H1 (cell line): ENCODE measurements at regions not wholly inside any gene's neighbourhood (a gene's known extent, or its start where the extent isn't known, plus 50 kb on each side); places are given as distances from the start of the nearest gene placed in this dataset.

Experiments used
- CTCF ChIA-PET: fragments of 300-600 bp; sonication (Branson Sonifier 250); formaldehyde crosslinking; loops from one replicate; lab custom pipeline; 2021; ENCODE audit not compliant: partially characterized antibody; lab: Charles Lee
- POLR2A ChIA-PET: fragments of 300-600 bp; sonication (Branson Sonifier 250); formaldehyde crosslinking; loops from one replicate; lab custom pipeline; 2021; ENCODE audit warnings: inconsistent platforms; ENCODE audit not compliant: partially characterized antibody; lab: Charles Lee
- DNase-seq, 2 experiments: peaks; one replicate each; pipeline versions ENCODE4 v3.0.0 to v3.0.0-alpha.2; 2010 to 2022; ENCODE audit warnings: low spot score in 2 of 2, low read depth in 1 of 2, mixed read lengths in 1 of 2
- FAIRE-seq: peaks from 2 replicates; lab custom pipeline; 2011; peaks lifted over from hg19 to GRCh38; lab: Jason Lieb, UNC
- H2AFZ ChIP-seq: 2 replicates; pipeline ENCODE4 v1.8.1; 2012; ENCODE audit warnings: low read length, inconsistent platforms
- H2AK5ac ChIP-seq: 2 replicates; pipeline ENCODE4 v1.6.1; 2013; ENCODE audit warnings: low read depth, low read length
- H2BK120ac ChIP-seq: replicated peaks from 2 replicates; pipeline ENCODE3; 2013; ENCODE audit warnings: low read depth, low read length, inconsistent platforms
- H2BK12ac ChIP-seq: 2 replicates; pipeline ENCODE4 v1.6.1; 2013; ENCODE audit warnings: low read depth, low read length
- H2BK15ac ChIP-seq: 2 replicates; pipeline ENCODE4 v1.6.1; 2013; ENCODE audit warnings: low read length
- H2BK20ac ChIP-seq: 2 replicates; pipeline ENCODE4 v1.6.1; 2013; ENCODE audit warnings: low read length
- H2BK5ac ChIP-seq: 2 replicates; pipeline ENCODE4 v1.6.1; 2013; ENCODE audit warnings: low read depth, low read length
- H3K14ac ChIP-seq: 2 replicates; pipeline ENCODE4 v1.6.1; 2013; ENCODE audit warnings: inconsistent platforms; ENCODE audit not compliant: insufficient read length
- H3K18ac ChIP-seq: 2 replicates; pipeline ENCODE4 v1.6.1; 2013; ENCODE audit warnings: low read length; ENCODE audit errors: extremely low read depth
- H3K23ac ChIP-seq: 2 replicates; pipeline ENCODE4 v1.6.1; 2013; ENCODE audit warnings: inconsistent platforms; ENCODE audit not compliant: insufficient read length
- H3K23me2 ChIP-seq: 2 replicates; pipeline ENCODE4 v1.6.1; 2013; ENCODE audit warnings: low read depth, low read length
- H3K27ac ChIP-seq: 2 replicates; pipeline ENCODE4 v1.6.1; 2011; ENCODE audit warnings: low read depth, low read length, inconsistent platforms
- H3K27me3 ChIP-seq, 4 experiments: replicated peaks in 1 of 4; 1 replicate in 1 of 4; 2 replicates in 3 of 4; pipeline versions ENCODE4 v1.6.1 to v1.8.1; 2011 to 2013; ENCODE audit warnings: low read length in 3 of 4, mild to moderate bottlenecking in 3 of 4, inconsistent platforms in 2 of 4, mixed read lengths in 2 of 4, moderate library complexity in 1 of 4; ENCODE audit not compliant: control insufficient read depth in 3 of 4, insufficient read depth in 3 of 4; ENCODE audit errors: extremely low read depth in 1 of 4
- H3K36me3 ChIP-seq, 4 experiments: 2 replicates each; pipeline versions ENCODE4 v1.6.1 to v1.8.1; 2011 to 2013; ENCODE audit warnings: mild to moderate bottlenecking in 4 of 4, low read length in 3 of 4, moderate library complexity in 2 of 4, control low read depth in 1 of 4, inconsistent platforms in 1 of 4; ENCODE audit not compliant: insufficient read depth in 4 of 4, control insufficient read depth in 2 of 4
- H3K4ac ChIP-seq: replicated peaks from 2 replicates; pipeline ENCODE3; 2013; ENCODE audit warnings: low read length, low read depth, mixed read lengths, inconsistent platforms; ENCODE audit not compliant: insufficient read length
- H3K4me1 ChIP-seq, 4 experiments: replicated peaks in 1 of 4; 1 replicate in 1 of 4; 2 replicates in 3 of 4; pipeline versions ENCODE4 v1.6.1 to v1.8.1; 2011 to 2013; ENCODE audit warnings: low read length in 3 of 4, inconsistent platforms in 2 of 4, mixed read lengths in 1 of 4; ENCODE audit not compliant: insufficient read depth in 4 of 4, control insufficient read depth in 3 of 4
- H3K4me2 ChIP-seq, 2 experiments: 2 replicates each; pipeline versions ENCODE4 v1.6.1 to v1.8.1; 2011 to 2013; ENCODE audit warnings: low read depth in 2 of 2, low read length in 2 of 2, control low read depth in 1 of 2, inconsistent platforms in 1 of 2, mild to moderate bottlenecking in 1 of 2; ENCODE audit not compliant: insufficient read depth in 1 of 2
- H3K4me3 ChIP-seq, 4 experiments: fragments of 200-600, 300-600 bp in 1 of 4; sonication (generic), shearing (Covaris generic), sonication (Bioruptor Twin) in 1 of 4; 2 replicates each; pipeline versions ENCODE4 v1.5.1 to v1.8.1; 2011 to 2016; ENCODE audit warnings: low read length in 4 of 4, low read depth in 3 of 4, control low read depth in 2 of 4, inconsistent platforms in 2 of 4, mild to moderate bottlenecking in 2 of 4, mixed read lengths in 1 of 4, moderate library complexity in 1 of 4; ENCODE audit not compliant: insufficient read depth in 2 of 4; ENCODE audit errors: extremely low read depth in 1 of 4
- H3K56ac ChIP-seq: replicated peaks from 2 replicates; pipeline ENCODE3; 2013; ENCODE audit warnings: low read depth, mild to moderate bottlenecking, mixed read lengths, low read length, inconsistent platforms; ENCODE audit not compliant: insufficient read length
- H3K79me1 ChIP-seq: 2 replicates; pipeline ENCODE4 v1.6.1; 2013; ENCODE audit warnings: low read depth, low read length, control low read depth
- H3K79me2 ChIP-seq, 2 experiments: 2 replicates each; pipeline versions ENCODE4 v1.6.1 to v1.8.1; 2012 to 2013; ENCODE audit warnings: low read length in 2 of 2, mild to moderate bottlenecking in 2 of 2, inconsistent platforms in 1 of 2; ENCODE audit not compliant: insufficient read depth in 2 of 2, control insufficient read depth in 1 of 2
- H3K9ac ChIP-seq, 4 experiments: replicated peaks in 1 of 4; 1 replicate in 1 of 4; 2 replicates in 3 of 4; pipeline versions ENCODE4 v1.6.1 to v1.8.1; 2011 to 2013; ENCODE audit warnings: low read depth in 3 of 4, low read length in 3 of 4, control low read depth in 2 of 4, mild to moderate bottlenecking in 2 of 4, moderate library complexity in 2 of 4, inconsistent platforms in 1 of 4; ENCODE audit errors: extremely low read depth in 1 of 4
- H3K9me3 ChIP-seq, 2 experiments: 2 replicates each; pipeline versions ENCODE4 v1.6.1 to v1.8.1; 2012 to 2013; ENCODE audit warnings: mild to moderate bottlenecking in 2 of 2, moderate library complexity in 2 of 2, control low read depth in 1 of 2, inconsistent platforms in 1 of 2, low read depth in 1 of 2, low read length in 1 of 2, mixed read lengths in 1 of 2; ENCODE audit not compliant: insufficient read depth in 2 of 2
- H4K20me1 ChIP-seq, 2 experiments: replicated peaks in 1 of 2; 2 replicates each; pipeline versions ENCODE3 to v1.8.1; 2011 to 2013; ENCODE audit warnings: inconsistent platforms in 2 of 2, low read length in 2 of 2, mild to moderate bottlenecking in 1 of 2; ENCODE audit not compliant: insufficient read depth in 2 of 2, control insufficient read depth in 1 of 2
- H4K5ac ChIP-seq: 2 replicates; pipeline ENCODE4 v1.6.1; 2013; ENCODE audit warnings: low read length, low read depth, mixed read lengths, inconsistent platforms; ENCODE audit not compliant: insufficient read length
- H4K8ac ChIP-seq: 2 replicates; pipeline ENCODE4 v1.8.0; 2013; ENCODE audit warnings: mild to moderate bottlenecking, moderate library complexity, low read length, inconsistent platforms; ENCODE audit not compliant: insufficient read depth; ENCODE audit errors: extremely low read depth
- H4K91ac ChIP-seq: replicated peaks from 2 replicates; pipeline ENCODE3; 2013; ENCODE audit warnings: low read length, mixed read lengths, inconsistent platforms; ENCODE audit not compliant: insufficient read length
- ASH2L ChIP-seq: fragments of 200-600, 300-600 bp; sonication (generic); IDR thresholded peaks from one replicate; pipeline ENCODE4 v1.7.1; 2017; ENCODE audit warnings: low read length
- CHD1 ChIP-seq: IDR thresholded peaks from 2 replicates; pipeline ENCODE4 v1.6.1; 2012; ENCODE audit warnings: low read depth, low read length, improper control_type of control experiment
- FOSL1 ChIP-seq: IDR thresholded peaks from 2 replicates; pipeline ENCODE4 v1.6.1; 2011; ENCODE audit warnings: mild to moderate bottlenecking, low read depth, low read length, moderate library complexity; ENCODE audit not compliant: insufficient read depth
- HDAC6 ChIP-seq: IDR thresholded peaks from one replicate; pipeline ENCODE4 v1.7.1; 2012; ENCODE audit warnings: low read depth, mild to moderate bottlenecking, inconsistent platforms, low read length, moderate library complexity
- SIN3A ChIP-seq, 2 experiments: IDR thresholded peaks in 1 of 2; conservative IDR thresholded peaks in 1 of 2; 2 replicates each; pipeline ENCODE4 v1.6.1; 2011 to 2012; ENCODE audit warnings: low read length in 2 of 2, improper control_type of control experiment in 1 of 2, low read depth in 1 of 2, mild to moderate bottlenecking in 1 of 2
- SP1 ChIP-seq: IDR thresholded peaks from 2 replicates; pipeline ENCODE4 v1.6.1; 2011; ENCODE audit warnings: low read depth, low read length
- SP2 ChIP-seq: IDR thresholded peaks from 2 replicates; pipeline ENCODE4 v1.6.1; 2012; ENCODE audit warnings: mild to moderate bottlenecking, low read length, inconsistent platforms
- TBP ChIP-seq: IDR thresholded peaks from 2 replicates; pipeline ENCODE4 v1.6.1; 2011; ENCODE audit warnings: low read depth, low read length, improper control_type of control experiment
- WGBS, 2 experiments: shearing (Covaris generic) in 1 of 2; methylation state at CpG; one replicate each; pipeline versions ENCODE4 v1.1.6 to v1.1.7; 2013 to 2015; ENCODE audit warnings: low lambda C conversion rate in 2 of 2, mixed read lengths in 2 of 2, inconsistent platforms in 1 of 2, low coverage in 1 of 2, missing lambda C conversion rate in 1 of 2; ENCODE audit not compliant: insufficient replicate concordance in 2 of 2, insufficient coverage in 1 of 2, insufficient read length in 1 of 2; ENCODE audit errors: extremely low coverage in 1 of 2, missing lambda C conversion rate in 1 of 2; 5-methylcytosine and 5-hydroxymethylcytosine counted together

DNA sequence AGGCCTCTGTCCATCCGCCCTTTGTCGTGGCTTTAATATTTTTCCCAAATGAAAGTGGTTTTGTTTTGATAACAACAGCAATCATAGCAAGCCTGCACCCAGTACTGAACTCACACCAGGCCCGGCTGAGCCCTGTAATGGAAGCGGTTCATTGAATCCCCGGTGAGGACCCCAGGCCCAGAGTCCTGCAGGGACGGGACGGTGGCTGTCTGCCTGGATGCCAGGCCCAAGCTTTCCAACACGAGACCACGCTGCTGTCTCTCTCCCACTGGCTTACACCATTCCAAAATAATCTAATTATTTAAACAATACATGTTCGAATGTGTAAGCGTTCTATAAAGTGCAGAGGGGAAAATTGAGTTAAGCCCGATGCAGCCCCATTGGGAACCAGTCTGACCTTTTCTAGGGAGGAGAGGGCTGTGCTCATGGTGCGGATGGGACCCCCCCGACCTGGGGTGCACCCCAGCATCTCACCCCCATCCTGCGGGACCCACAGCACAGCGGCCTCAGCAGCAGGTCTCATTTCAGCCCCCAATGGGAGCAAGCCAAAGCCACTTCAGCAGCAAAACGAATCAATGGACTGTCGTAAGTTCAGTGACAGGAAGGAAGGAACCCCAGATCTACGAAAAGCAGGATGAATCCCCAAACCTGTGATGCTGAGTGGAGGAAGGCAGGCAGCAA, 1046.9 kb downstream of the BRD1 start:
- Histone ChIP-seq H2BK15ac (no peak overlapping the region), H2AFZ (no peak overlapping the region), H3K27me3 (no peaks in the 10 kb centered on the region), H4K8ac (no peak overlapping the region), H3K14ac (no peak overlapping the region), H2BK20ac (no peak overlapping the region), H3K4me3 (no peak overlapping the region), H3K36me3 (no peaks in the 10 kb centered on the region), H4K91ac (no peak overlapping the region), H3K18ac (no peak overlapping the region), H3K79me2 (no peaks in the 10 kb centered on the region), H3K27ac (no peak overlapping the region), H3K9me3 (peaks cover 7 to 12% of the 10 kb centered on the region in 2 experiments), H3K23ac (no peak overlapping the region), H3K4me1 (peaks cover 0 to 3% (median 3%) of the 10 kb centered on the region in 4 experiments; a peak in 3 of 7 replicates), H3K4ac (no peak overlapping the region), H2AK5ac (no peak overlapping the region), H3K79me1 (no peaks in the 10 kb centered on the region), H2BK5ac (no peak overlapping the region), H2BK120ac (no peak overlapping the region), H4K20me1 (peaks cover 0 to 2% of the 10 kb centered on the region in 2 experiments), H3K23me2 (no peaks in the 10 kb centered on the region), H3K9ac (no peak overlapping the region), H4K5ac (no peak overlapping the region), H3K56ac (no peak overlapping the region), H3K4me2 (no peak overlapping the region), H2BK12ac (no peak overlapping the region)
- 85% methylated on average over 19 of the region's 19 CpGs; no CpG with 5 or more reads in 1 of the 2 experiments for WGBS, 2 experiments
- no peak for TF ChIP-seq CHD1
- no peak for TF ChIP-seq SP2
- TF ChIP-seq ASH2L: no peak
- TF ChIP-seq TBP: no peak
- TF ChIP-seq FOSL1: no peak
- no peak for TF ChIP-seq HDAC6
- TF ChIP-seq SP1: no peak
- no peak for TF ChIP-seq SIN3A (conservative IDR thresholded peaks at IDR 0.05 in 1 of 2, IDR thresholded peaks at IDR 0.05 in 1 of 2; ENCODE audit: low read depth in 1 of 2, low read length in 2 of 2)
- POLR2A ChIA-PET: no interaction called here
- CTCF ChIA-PET: no interaction called here
- FAIRE-seq (no peak), DNase-seq (no peak)
